Heart left ventricle (tissue), 16 donors: ENCODE measurements at regions not wholly inside any gene's neighbourhood (a gene's known extent, or its start where the extent isn't known, plus 50 kb on each side); places are given as distances from the start of the nearest gene placed in this dataset.

Source experiments
- ATAC-seq, 4 donors: fragments of 200-7000 bp; cut with Tn5 transposase; one replicate each; pipeline ENCODE4 v1.9.1; 2020 to 2022; ENCODE audit warnings: moderate library complexity in 4 of 4, mild to moderate bottlenecking in 3 of 4, moderate number of reproducible peaks in 1 of 4
- DNase-seq, 5 donors: peaks; one replicate each; pipeline ENCODE4 v3.0.0-alpha.2; 2020
- H3K27ac ChIP-seq, 12 donors: fragments of 200-600 bp; sonication (generic) in 4 of 12; one replicate each; pipeline versions ENCODE4 v1.5.0 to v1.8.0; 2016 to 2022; ENCODE audit warnings: mild to moderate bottlenecking in 2 of 12
- H3K27me3 ChIP-seq, 9 donors: fragments of 200-600 bp; sonication (generic) in 2 of 9; one replicate each; pipeline versions ENCODE4 v1.5.1 to v1.8.0; 2016 to 2022; ENCODE audit warnings: mild to moderate bottlenecking in 3 of 9
- H3K36me3 ChIP-seq, 9 donors: fragments of 200-600 bp; sonication (generic) in 2 of 9; one replicate each; pipeline versions ENCODE4 v1.5.0 to v1.8.0; 2018 to 2022; ENCODE audit warnings: mild to moderate bottlenecking in 2 of 9
- H3K4me1 ChIP-seq, 12 donors: fragments of 200-600 bp; sonication (generic) in 4 of 12; one replicate each; pipeline versions ENCODE4 v1.5.0 to v1.8.0; 2016 to 2022; ENCODE audit warnings: mild to moderate bottlenecking in 3 of 12
- H3K4me3 ChIP-seq, 12 donors: fragments of 200-600 bp; sonication (generic) in 4 of 12; one replicate each; pipeline versions ENCODE4 v1.5.0 to v1.8.0; 2017 to 2022; ENCODE audit warnings: mild to moderate bottlenecking in 9 of 12, moderate library complexity in 4 of 12
- H3K9me3 ChIP-seq, 12 donors: fragments of 200-600 bp; sonication (generic) in 4 of 12; one replicate each; pipeline versions ENCODE4 v1.5.0 to v1.8.0; 2016 to 2022; ENCODE audit warnings: mild to moderate bottlenecking in 1 of 12
- CTCF ChIP-seq, 12 donors: fragments of 200-600 bp; sonication (generic) in 4 of 12; IDR thresholded peaks; one replicate each; pipeline versions ENCODE4 v1.5.0 to v1.8.0; 2018 to 2022; ENCODE audit warnings: antibody characterized with exemption in 12 of 12, mild to moderate bottlenecking in 5 of 12
- POLR2A ChIP-seq, 2 donors: fragments of 450-650 bp; IDR thresholded peaks; one replicate each; pipeline ENCODE4 v1.6.1; 2017; ENCODE audit warnings: antibody characterized with exemption in 2 of 2, mild to moderate bottlenecking in 2 of 2, moderate library complexity in 2 of 2
- WGBS, 4 donors: extraction: QIAGEN DNeasy Blood & Tissue Kit in 2 of 4; methylation state at CpG; one replicate each; pipeline versions ENCODE4 v1.1.5 to v1.1.7; 2013 to 2018; 5-methylcytosine and 5-hydroxymethylcytosine counted together
- intact Hi-C, 10 donors: fragments of 100-400 bp; cut with DNase I; formaldehyde crosslinking; loops; one replicate each; pipeline versions ENCODE4 v1.11.1 to v1.14.2; 2022
- donor health status: ischemic (EF 13 %, LVEDD 7.1; RV severe dilation, severe dysfunction).
- donor health status: healthy with polysubstance abuse.
- donor health status: DM: no; HTN: yes; CAD: no.
- donor health status: DM: no; HTN: no; CAD: no.
- donor health status: ischemic (EF 25% LVEDD 6.9; RV normal size, moderate dysfunction).
- donor health status: ischemic (EF 25% LVEDD 5.7; RV mildly dilated, moderate dysfunction).
- donor health status: healthy.
- donor health status: DM: yes; HTN: yes; CAD: no.
- donor health status: ischemic (EF 35%, LVEDD 5.7; RV mildly dilated, moderate dysfunction).
- donor health status: nonischemic (EF 11% LVEDD 7.7; RV severe dilation, severe dysfunction).
- donor health status: DM: yes; HTN: yes; CAD: no.
- donor health status: PGD.
- donor health status: ischemic (EF 29% LVEDD 5.4; RV normal size, mild dysfunction).
- donor health status: nonischemic (EF 23%, LVEDD 6.1; RV moderate dilation, normal function).

DNA sequence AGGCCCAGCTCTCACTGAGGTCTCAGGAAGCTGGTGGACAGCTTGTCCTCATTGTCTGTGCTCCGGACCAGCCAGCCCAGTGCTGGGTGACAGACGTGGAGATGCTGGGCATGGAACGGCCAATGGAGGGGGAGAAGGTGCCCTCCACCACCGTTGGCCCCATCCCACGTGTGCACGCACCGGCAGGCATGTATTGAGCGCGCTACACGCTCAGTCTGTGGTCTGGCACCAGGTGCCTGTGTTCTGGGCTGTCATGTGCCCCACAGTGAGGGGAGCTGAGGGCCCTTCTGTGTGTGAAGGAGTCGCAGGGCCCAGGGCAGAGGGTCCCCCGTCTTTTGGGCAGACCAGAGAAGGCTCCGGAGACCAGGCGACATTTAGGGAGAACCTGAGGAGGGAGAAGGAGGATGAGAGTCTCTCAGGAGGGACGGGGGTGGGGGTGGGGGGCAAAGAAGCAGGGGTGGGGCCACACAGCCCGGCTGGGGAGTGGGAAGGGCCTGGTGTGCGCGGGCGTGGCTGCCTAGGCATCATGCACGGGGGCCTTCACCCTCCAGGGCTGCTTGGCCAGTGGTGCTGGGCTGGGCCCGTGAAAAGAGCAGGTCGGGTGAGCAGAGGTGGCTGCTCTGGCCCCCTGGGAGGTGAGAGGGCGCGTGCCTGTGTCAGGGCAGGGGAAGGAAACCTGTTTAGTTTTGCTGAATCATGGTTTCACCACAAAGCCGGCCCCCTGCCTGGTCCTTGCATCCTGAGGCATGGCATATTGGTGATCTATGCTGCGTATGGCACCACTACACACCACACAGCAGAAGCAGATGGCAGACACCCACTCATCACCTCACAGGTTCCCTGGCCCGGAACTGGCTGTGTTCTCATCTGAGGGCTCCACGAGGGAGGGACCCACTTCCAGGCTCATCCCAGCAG lies 86.7 kb upstream of the TTC34 start:
- ATAC-seq (no peak), DNase-seq (no peak)
- WGBS, 4 donors = 70 to 75% (median 72%) methylated on average over 18 to 28 of the region's 28 CpGs
- Histone ChIP-seq H3K4me1 (no peaks in the 10 kb centered on the region), H3K27me3 (peaks cover 0 to 34% (median 3%) of the 10 kb centered on the region in 9 donors), H3K4me3 (no peak overlapping the region), H3K36me3 (no peaks in the 10 kb centered on the region), H3K9me3 (no peaks in the 10 kb centered on the region), H3K27ac (no peak overlapping the region)
- intact Hi-C loops = no loop called here
- TF ChIP-seq POLR2A (IDR thresholded peaks at IDR 0.05) (no peak), CTCF (IDR thresholded peaks at IDR 0.05) (no peak)

GRCh38 chr1:2890221-2890850 lies 88.8 kb upstream of the TTC34 start:
- ATAC-seq (no peak), DNase-seq (no peak)
- no peak overlapping the region for H3K4me3 ChIP-seq
- no peaks in the 10 kb centered on the region for H3K9me3 ChIP-seq
- TF ChIP-seq CTCF (IDR thresholded peaks at IDR 0.05) = no peak
- TF ChIP-seq POLR2A (IDR thresholded peaks at IDR 0.05) = no peak
- no peaks in the 10 kb centered on the region for H3K36me3 ChIP-seq
- WGBS, 4 donors = 57 to 71% (median 65%) methylated on average over 9 to 14 of the region's 14 CpGs
- intact Hi-C loops = no loop called here
- no peaks in the 10 kb centered on the region for H3K4me1 ChIP-seq
- H3K27ac ChIP-seq = no peak overlapping the region
- peaks cover 0 to 34% (median 3%) of the 10 kb centered on the region in 9 donors for H3K27me3 ChIP-seq

DNA sequence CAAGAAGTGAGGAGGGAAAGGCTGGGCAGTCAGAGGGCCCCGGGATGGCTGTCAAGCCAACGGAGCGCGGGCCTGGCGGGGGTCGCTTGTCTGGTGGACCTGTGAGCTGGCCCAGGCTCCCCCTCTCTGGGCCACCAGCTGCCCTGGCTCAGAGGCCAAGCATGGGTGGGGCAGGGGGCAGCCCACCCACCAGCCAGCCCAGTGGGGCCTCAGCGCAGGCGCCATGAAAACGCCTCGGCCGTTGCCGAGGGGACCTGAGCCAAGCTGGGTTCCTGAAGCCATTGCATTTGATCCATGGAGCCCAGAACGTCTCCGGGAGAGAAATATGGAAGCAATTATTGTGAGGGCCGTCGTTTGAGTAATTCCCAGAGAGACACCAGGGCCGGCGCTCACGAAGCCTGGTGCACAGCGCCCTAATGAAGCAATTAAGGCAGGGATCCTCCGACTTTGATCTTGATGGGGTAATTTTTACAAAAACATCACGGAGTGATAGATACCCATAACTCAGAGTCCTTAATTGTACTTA lies 90.5 kb upstream of the TTC34 start:
- no peaks in the 10 kb centered on the region for H3K9me3 ChIP-seq
- WGBS, 4 donors = 75 to 85% (median 82%) methylated on average over 12 to 22 of the region's 22 CpGs
- DNase-seq = no peak
- TF ChIP-seq CTCF (IDR thresholded peaks at IDR 0.05) (no peak), POLR2A (IDR thresholded peaks at IDR 0.05) (no peak)
- H3K27ac ChIP-seq = no peak overlapping the region
- no peaks in the 10 kb centered on the region for H3K36me3 ChIP-seq
- H3K4me3 ChIP-seq = no peak overlapping the region
- no peaks in the 10 kb centered on the region for H3K4me1 ChIP-seq
- intact Hi-C loops = no loop called here
- no peak for ATAC-seq
- peaks cover 0 to 34% (median 3%) of the 10 kb centered on the region in 9 donors for H3K27me3 ChIP-seq

DNA sequence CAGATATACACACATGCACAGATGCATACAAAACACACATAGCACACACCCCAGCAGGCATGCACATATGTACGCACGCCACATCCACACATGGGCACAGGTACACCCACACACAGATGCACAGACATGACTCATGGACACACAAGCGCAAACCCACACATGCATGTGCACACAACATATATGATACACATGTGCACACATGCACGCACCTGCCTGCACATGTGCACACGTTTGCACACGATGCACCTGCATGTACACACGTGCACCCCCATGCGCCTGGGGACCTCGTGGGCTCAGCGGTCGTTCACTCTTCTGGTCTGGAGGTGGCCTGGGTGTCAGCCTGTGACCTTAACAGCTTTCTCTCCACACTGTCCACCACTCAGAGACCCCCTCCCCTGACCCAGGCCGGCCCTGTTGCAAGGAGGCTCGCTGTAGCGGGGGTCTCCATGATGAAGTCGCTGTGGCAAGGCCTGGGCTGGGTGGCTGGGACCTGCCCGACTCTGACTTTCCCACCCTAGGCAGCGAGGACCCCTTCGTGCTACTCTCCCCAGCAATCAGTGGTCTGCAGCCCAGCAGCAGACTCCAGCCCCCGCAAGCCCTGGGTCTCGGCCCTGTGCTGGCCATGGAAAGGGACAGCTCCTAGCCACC lies 92.1 kb upstream of the TTC34 start:
- no peak for TF ChIP-seq CTCF (IDR thresholded peaks at IDR 0.05)
- TF ChIP-seq POLR2A (IDR thresholded peaks at IDR 0.05) = no peak
- H3K27me3 ChIP-seq = peaks cover 0 to 31% (median 1%) of the 10 kb centered on the region in 9 donors
- DNase-seq (no peak), ATAC-seq (no peak)
- 79 to 87% (median 86%) methylated on average over 11 to 20 of the region's 20 CpGs for WGBS, 4 donors
- intact Hi-C loops = no loop called here
- no peaks in the 10 kb centered on the region for H3K36me3 ChIP-seq
- H3K4me3 ChIP-seq = no peak overlapping the region
- no peaks in the 10 kb centered on the region for H3K9me3 ChIP-seq
- no peak overlapping the region for H3K27ac ChIP-seq
- H3K4me1 ChIP-seq = no peaks in the 10 kb centered on the region
